DMS 273 (cell line): ENCODE measurements at regions not wholly inside any gene's neighbourhood (a gene's known extent, or its start where the extent isn't known, plus 50 kb on each side); places are given as distances from the start of the nearest gene placed in this dataset.
A peak's percentile ranks its signal among the peaks of the same experiment; 100 is the strongest.

Source experiments
- DNase-seq: peaks from one replicate; lab custom pipeline; 2025; ENCODE audit not compliant: unreplicated experiment; lab: John Stamatoyannopoulos, UW

GRCh38 chr17:65278050-65278819, 141.1 kb downstream of the RGS9 start:
- peak; percentile 42 for DNase-seq

- no peak for DNase-seq
Measured at GRCh38 chr17:65277576-65277975, 140.4 kb downstream of the RGS9 start.
